Stimulated activated naive CD8-positive, alpha-beta T cell treated with anti-CD3 and anti-CD28 coated beads, Interleukin-15, Interleukin-2, amounts not matched to agents 100 ng/mL and 50 ng/mL, for 24 hours (primary cell): ENCODE measurements at regions not wholly inside any gene's neighbourhood (a gene's known extent, or its start where the extent isn't known, plus 50 kb on each side); places are given as distances from the start of the nearest gene placed in this dataset.

Experiments
- H3K27ac Mint-ChIP-seq: one replicate; pipeline ENCODE4 v1.8.0; 2021; ENCODE audit warnings: mild to moderate bottlenecking, mixed read lengths
- H3K27me3 Mint-ChIP-seq: one replicate; pipeline ENCODE4 v1.8.0; 2021; ENCODE audit warnings: mixed read lengths
- H3K36me3 Mint-ChIP-seq: one replicate; pipeline ENCODE4 v1.8.0; 2021; ENCODE audit warnings: low read depth, mixed read lengths
- H3K4me1 Mint-ChIP-seq: one replicate; pipeline ENCODE4 v1.8.0; 2021; ENCODE audit warnings: low read depth, mixed read lengths
- H3K4me3 Mint-ChIP-seq: one replicate; pipeline ENCODE4 v1.8.0; 2021; ENCODE audit warnings: mild to moderate bottlenecking, mixed read lengths
- H3K9me3 Mint-ChIP-seq: one replicate; pipeline ENCODE4 v1.8.0; 2021; ENCODE audit warnings: mixed read lengths

DNA sequence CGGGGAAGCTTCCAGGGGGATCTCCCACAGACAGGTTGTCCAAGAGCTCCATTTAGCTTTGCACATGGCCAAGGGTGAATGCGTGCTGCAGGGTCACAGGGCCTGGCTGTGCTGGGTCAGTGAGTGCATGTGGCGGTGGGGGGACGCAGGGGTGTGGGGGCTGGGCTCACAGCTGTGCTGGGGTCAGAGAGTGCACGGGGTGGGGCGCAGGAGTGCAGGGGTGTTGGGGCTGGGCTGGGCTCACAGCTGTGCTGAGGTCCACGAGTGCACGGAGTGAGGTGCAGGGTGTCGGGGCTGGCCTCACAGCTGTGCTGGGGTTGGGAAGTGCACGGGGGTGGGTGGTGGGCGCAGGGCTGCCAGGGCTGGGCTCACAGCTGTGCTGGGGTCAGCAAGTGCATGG lies 557.7 kb downstream of the BRD1 start:
- Mint-ChIP-seq H3K27me3 (peaks cover 30% of the 10 kb centered on the region), H3K36me3 (no peaks in the 10 kb centered on the region), H3K27ac (no peak overlapping the region), H3K9me3 (no peaks in the 10 kb centered on the region), H3K4me1 (no peaks in the 10 kb centered on the region), H3K4me3 (no peak overlapping the region)

DNA sequence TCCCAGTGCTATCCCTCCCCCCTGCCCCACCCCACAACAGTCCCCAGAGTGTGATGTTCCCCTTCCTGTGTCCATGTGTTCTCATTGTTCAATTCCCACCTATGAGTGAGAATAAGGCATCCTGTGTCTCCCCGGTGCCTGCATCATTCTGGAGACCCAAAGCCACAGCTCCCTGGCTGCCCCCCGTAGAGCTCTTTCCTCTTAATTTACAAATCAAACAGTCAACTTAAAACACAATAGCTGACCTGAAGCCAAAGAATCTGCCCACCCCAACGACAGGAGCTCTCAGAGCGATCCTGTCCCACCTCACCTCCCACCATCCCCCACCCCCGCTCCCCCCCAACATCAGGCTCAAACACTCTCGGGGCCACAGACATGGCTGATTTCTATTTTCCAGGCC lies 558.3 kb downstream of the BRD1 start:
- H3K27ac Mint-ChIP-seq: no peak overlapping the region
- H3K27me3 Mint-ChIP-seq: peaks cover 33% of the 10 kb centered on the region
- H3K9me3 Mint-ChIP-seq: no peaks in the 10 kb centered on the region
- H3K4me1 Mint-ChIP-seq: no peaks in the 10 kb centered on the region
- H3K36me3 Mint-ChIP-seq: no peaks in the 10 kb centered on the region
- no peak overlapping the region for H3K4me3 Mint-ChIP-seq

DNA sequence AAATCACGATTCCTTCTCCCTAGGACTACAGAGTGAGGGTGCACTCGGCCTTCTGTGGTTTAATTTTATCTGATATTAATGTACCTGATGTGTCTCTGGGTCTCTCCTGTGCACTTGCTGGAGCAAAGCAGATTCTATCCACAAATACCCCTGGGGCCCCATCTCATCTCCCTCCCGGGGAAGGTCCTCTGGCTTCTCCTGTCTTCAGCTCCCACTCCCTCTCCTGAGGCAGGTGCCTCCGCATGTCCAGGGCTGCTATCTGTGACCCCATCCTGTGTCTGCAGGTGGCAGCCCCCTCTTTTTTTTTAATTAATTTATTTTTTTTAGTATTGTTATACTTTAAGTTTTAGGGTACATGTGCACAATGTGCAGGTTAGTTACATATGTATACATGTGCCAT lies 558.7 kb downstream of the BRD1 start:
- Mint-ChIP-seq H3K36me3 (no peaks in the 10 kb centered on the region), H3K9me3 (no peaks in the 10 kb centered on the region), H3K27ac (no peak overlapping the region), H3K4me3 (no peak overlapping the region), H3K4me1 (no peaks in the 10 kb centered on the region), H3K27me3 (peaks cover 34% of the 10 kb centered on the region)

DNA sequence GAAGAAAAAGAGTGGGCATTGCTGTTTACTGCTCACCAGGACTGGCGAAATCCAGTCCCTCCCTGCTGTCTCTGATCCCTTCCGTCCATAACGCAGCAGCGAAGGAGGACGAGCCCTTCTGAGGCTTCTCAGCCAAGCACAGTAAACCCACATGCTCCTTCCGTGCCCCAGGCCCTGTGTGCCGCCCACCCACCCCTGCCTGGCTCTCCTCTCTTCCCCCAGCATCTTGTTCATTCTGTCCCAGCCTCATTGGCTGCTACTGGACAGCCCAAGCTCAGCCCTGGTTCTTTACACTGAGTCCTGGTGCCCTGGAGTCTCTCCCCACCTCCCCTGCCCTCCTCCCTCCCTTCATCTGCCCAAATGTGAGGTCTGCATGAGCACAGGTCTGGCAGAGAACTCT lies 559.7 kb downstream of the BRD1 start:
- no peaks in the 10 kb centered on the region for H3K36me3 Mint-ChIP-seq
- no peaks in the 10 kb centered on the region for H3K9me3 Mint-ChIP-seq
- no peak overlapping the region for H3K4me3 Mint-ChIP-seq
- no peaks in the 10 kb centered on the region for H3K4me1 Mint-ChIP-seq
- H3K27ac Mint-ChIP-seq: no peak overlapping the region
- H3K27me3 Mint-ChIP-seq: peaks cover 34% of the 10 kb centered on the region

DNA sequence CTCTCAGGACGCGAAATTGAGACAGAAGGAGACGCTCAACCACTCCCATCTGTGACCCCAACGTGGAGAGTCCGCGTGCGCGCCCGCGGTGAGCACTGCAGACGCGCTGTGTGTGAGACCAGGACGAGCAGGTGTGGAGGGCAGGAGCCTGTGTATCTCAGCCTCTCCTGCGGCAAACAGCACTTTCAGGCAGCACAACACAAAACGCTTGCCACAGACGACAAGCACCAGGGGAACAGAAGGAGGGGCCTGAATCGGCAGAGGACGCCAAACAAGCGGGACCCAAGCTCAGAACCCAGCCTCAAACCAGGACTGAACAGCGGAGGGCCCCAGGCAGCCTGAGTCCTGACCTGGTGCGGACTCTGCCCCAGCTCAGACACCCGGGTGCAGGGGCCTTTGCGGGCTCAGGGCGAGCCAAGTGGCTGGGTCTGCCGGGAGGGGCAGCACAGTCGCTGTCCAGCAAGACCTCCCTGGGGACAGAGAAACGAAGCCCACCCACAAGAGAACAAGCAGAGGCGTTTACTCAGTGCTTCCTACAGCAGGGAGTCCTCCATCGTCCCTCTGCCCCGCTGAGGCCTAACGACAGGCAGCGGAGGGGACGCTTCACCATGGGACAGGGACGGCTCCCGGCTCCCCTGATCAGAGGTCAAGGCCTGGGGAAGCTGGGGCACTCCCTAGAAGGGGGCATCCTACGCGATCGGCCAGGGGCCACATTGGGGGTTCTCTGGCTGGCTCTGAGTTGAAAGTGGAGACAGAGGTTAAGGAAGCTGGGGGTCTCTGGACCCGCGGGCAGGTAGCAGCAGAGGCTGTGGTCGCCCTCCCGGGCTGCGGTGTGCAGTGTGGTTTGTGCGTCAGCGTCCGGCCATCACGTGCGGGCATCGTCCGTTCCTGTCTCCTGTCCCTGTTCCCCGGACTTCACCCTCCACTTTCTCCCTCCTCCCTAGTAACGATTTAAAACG lies 560.8 kb downstream of the BRD1 start:
- Mint-ChIP-seq H3K27ac (no peak overlapping the region), H3K4me1 (no peaks in the 10 kb centered on the region), H3K4me3 (no peak overlapping the region), H3K36me3 (no peaks in the 10 kb centered on the region), H3K27me3 (peaks cover 30% of the 10 kb centered on the region), H3K9me3 (no peaks in the 10 kb centered on the region)

DNA sequence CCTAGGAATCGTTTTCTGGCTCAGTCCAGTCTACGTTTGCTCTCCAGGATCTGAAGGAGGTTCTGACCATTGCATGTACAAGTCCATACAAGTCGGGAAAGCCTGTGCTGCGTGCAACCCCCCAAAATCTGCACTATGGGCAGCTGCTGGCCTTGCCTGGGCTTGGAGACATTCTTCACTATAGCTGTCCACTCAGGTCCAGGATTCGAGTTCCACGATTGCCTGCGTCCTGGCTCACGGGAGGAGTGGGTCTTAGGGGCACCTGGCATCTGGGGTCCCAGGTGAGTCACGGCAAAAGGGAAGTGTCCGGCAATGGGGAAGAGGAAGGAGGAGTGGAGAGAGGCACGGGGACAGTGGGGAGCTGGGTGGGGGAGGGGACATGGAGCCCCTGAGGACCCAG lies 563.0 kb downstream of the BRD1 start:
- peaks cover 23% of the 10 kb centered on the region for H3K27me3 Mint-ChIP-seq
- H3K9me3 Mint-ChIP-seq: no peaks in the 10 kb centered on the region
- H3K27ac Mint-ChIP-seq: no peak overlapping the region
- no peak overlapping the region for H3K4me3 Mint-ChIP-seq
- no peaks in the 10 kb centered on the region for H3K4me1 Mint-ChIP-seq
- H3K36me3 Mint-ChIP-seq: no peaks in the 10 kb centered on the region

DNA sequence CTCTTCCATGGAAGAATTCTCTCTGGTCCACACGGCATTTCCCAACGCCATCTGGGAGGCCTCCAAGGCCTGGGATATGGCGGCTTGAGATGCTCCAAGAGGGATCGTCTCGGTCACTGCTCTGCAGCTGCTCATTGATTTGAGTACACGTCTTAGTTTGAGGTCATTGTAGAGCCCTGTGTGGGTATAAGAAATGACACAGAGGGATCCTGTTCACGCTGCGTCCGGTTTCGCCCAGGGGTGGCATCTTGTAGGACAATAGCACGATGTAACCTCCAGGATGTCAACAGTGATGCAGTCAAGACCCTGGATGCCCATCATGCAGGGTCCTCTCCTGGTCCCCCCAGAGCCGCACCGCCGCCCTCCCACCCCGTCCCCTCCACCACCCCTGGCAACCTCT lies 564.6 kb downstream of the BRD1 start:
- no peaks in the 10 kb centered on the region for H3K36me3 Mint-ChIP-seq
- no peaks in the 10 kb centered on the region for H3K4me1 Mint-ChIP-seq
- peaks cover 9% of the 10 kb centered on the region for H3K27me3 Mint-ChIP-seq
- no peaks in the 10 kb centered on the region for H3K9me3 Mint-ChIP-seq
- no peak overlapping the region for H3K4me3 Mint-ChIP-seq
- no peak overlapping the region for H3K27ac Mint-ChIP-seq

DNA sequence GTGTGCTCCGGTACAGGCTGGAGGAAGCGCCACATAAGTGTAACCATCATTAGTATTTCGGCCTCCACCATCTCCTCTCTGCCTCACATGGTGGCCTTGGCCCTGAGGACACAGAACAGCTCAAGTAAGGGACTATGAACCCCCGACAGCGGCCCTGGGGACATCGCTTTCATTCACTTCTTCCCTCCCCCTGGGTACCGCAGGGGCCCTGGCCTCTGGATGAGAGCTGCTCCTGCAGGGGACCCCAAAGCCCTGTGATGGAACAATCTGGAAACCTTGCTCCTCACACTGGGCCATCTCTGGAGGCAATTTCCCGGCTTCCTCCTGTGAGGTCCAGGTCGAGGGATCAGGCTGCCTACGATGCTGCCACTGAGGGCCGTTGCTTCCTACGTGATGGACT lies 565.5 kb downstream of the BRD1 start:
- Mint-ChIP-seq H3K4me1 (no peaks in the 10 kb centered on the region), H3K9me3 (no peaks in the 10 kb centered on the region), H3K27ac (no peak overlapping the region), H3K27me3 (peaks cover 4% of the 10 kb centered on the region), H3K36me3 (no peaks in the 10 kb centered on the region), H3K4me3 (no peak overlapping the region)

DNA sequence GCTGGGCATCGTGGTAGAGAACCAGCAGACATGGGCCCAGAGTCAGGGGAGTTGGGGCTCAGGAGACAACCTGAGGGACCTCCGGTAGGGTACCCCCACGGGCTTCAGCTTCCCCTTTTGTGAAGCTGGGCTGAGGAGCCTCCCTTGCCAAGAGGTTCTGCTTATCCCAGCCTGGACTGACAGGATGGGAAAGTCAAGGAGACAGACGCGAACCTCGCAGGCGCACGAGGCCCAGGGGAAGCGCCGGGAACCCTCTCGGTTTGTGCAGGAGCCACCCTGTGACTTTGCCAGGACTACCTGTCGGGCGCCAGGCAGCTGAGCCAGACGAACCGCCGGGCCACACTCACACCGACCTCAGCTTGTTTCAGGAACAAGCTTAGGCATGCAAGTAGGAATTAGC lies 566.1 kb downstream of the BRD1 start:
- H3K4me1 Mint-ChIP-seq: no peaks in the 10 kb centered on the region
- peaks cover 4% of the 10 kb centered on the region for H3K27me3 Mint-ChIP-seq

DNA sequence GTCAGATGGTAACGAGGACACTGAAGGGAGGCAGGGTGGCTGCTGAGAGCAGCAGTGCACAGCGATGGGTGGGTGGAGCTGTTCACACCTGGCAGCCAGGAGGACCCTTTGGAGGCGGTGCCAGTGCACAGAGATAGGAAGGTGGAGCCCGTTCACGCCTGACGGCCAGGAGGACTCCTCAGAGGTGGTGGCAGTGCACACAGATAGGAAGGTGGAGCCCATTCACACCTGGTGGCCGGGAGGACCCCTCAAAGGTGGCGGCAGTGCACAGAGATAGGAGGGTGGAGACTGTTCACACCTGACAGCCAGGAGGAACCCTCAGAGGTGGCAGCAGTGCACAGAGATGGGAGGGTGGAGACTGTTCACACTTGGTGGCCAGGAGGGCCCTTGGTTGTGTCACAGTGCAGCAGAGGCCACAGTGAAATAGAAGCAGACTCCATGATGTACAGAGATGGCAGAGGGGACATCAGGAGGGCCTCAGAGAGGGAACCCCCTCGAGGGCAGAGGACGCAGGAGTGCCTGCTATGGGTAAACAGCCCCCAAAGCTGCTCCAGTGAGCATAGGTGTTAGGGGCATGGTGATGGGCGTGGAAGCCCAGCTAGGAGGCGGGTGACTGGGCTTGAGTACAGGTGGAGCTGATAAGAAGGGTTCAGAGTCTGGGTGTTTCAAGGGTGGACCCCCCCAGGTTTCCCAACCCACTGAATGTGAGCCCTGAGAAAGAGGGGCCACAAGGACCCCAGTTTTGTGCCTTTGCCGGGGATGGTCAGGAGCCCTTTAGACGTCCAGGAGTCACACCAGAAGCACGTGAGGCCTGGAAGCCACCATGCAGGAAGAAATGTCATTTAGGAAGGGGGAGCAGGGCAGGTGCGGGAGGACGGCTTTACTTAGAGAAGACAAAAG lies 566.7 kb downstream of the BRD1 start:
- no peaks in the 10 kb centered on the region for H3K9me3 Mint-ChIP-seq
- H3K36me3 Mint-ChIP-seq: no peaks in the 10 kb centered on the region
- H3K4me3 Mint-ChIP-seq: no peak overlapping the region
- H3K27me3 Mint-ChIP-seq: peaks cover 9% of the 10 kb centered on the region
- no peaks in the 10 kb centered on the region for H3K4me1 Mint-ChIP-seq
- no peak overlapping the region for H3K27ac Mint-ChIP-seq

More for the DNA sequence above, 566.1 kb downstream of the BRD1 start:
- Mint-ChIP-seq H3K27ac (no peak overlapping the region), H3K4me3 (no peak overlapping the region), H3K9me3 (no peaks in the 10 kb centered on the region), H3K36me3 (no peaks in the 10 kb centered on the region)

DNA sequence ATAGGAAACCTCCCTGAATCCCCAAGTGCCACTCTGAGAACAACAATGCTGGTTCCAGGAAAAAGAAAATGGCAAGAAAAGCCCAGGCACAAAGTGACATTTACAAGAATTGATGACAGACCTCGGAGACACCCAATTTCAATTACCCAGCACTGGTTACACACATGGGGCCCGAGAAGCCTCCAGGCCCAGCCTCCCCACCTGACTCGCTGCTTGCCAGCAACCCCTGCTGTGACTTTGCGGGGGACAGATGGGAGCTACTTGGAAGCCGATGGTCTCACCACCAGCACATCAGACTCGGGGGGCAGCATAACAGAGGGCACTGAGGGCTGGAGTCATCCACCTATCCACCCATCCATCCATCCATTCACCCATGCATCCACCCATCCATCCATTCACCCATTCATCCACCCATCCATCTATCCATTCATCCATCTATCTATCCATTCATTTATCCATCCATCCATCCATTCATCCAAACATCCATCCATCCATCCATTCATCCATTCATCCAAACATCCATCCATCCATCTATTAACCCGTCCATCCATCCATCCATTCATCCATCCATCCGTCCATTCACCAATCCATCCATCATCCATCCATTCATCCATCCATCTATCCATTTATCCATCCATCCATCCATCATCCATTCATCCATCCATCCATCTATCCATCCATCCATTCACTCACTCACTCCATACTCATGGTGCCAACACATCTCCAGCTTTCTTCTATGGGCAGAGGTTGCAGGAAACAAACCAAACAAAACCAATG lies 567.6 kb downstream of the BRD1 start:
- no peak overlapping the region for H3K4me3 Mint-ChIP-seq
- no peaks in the 10 kb centered on the region for H3K4me1 Mint-ChIP-seq
- no peaks in the 10 kb centered on the region for H3K36me3 Mint-ChIP-seq
- no peaks in the 10 kb centered on the region for H3K9me3 Mint-ChIP-seq
- H3K27ac Mint-ChIP-seq: no peak overlapping the region
- peaks cover 11% of the 10 kb centered on the region for H3K27me3 Mint-ChIP-seq

DNA sequence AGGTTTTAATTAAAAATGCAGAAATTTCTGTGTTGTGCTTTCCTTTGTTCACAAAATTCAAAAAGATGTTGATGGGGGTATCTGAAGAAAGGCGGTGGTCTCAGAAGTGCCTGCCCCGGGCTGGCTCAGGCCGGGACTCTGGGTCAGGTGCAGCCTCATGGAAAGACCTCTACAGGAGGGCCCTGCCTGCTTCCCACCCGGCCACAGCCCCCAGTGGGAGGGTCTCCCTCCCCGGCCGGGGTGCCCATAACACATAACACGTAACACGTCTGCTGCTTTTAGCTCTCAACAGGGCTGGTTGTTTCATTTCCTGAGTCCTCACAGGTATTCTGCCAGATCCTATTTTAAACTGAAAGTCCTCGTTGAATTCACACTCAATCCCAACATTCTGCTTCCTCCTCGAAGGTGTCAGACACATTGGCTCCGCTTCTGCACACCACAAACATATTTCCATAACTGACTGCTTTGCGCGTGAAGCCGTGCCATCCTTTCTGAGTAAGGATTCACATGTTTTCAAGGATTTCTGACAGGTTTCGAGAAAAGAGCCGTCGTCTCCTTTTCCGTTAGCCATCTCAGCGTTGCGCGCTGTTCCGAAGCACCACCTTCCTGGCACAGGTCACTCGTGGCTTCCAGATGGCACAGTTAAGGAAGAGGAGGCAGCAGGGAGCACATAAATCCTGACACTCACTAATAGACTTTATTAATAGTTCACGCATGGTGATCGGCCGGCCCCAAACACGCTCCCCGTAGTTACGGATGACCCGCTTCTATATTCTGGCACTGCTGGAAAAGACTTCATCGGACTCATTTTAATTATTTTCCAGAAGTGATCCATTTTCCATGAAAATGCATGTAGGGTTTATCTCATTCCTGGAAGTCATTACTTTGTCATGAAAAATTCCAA lies 569.3 kb downstream of the BRD1 start:
- Mint-ChIP-seq H3K4me3 (no peak overlapping the region), H3K9me3 (no peaks in the 10 kb centered on the region)

DNA sequence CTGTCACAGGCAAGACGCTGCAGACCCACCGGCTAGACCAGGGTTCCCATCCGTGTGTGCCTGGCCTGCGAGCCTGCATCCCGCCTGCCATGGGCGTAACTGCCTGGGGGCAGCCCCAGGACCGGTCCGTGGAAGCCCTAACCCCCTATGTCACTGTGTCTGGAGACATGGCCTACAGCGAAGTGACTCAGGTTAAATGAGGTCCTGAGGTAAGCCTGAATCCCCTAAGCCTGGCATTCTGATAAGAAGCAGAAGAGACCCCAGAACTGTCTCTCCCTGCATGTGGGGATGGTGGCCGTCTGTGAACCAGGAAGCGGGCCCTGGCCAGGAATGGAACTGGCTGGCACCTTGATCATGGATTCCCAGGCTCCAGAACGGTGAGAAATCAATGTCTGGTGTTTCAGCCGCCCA lies 570.1 kb downstream of the BRD1 start:
- no peaks in the 10 kb centered on the region for H3K36me3 Mint-ChIP-seq
- H3K27me3 Mint-ChIP-seq: peaks cover 13% of the 10 kb centered on the region
- H3K9me3 Mint-ChIP-seq: no peaks in the 10 kb centered on the region
- H3K4me1 Mint-ChIP-seq: no peaks in the 10 kb centered on the region
- no peak overlapping the region for H3K27ac Mint-ChIP-seq
- no peak overlapping the region for H3K4me3 Mint-ChIP-seq

More for the DNA sequence above, 569.3 kb downstream of the BRD1 start:
- H3K4me1 Mint-ChIP-seq: no peaks in the 10 kb centered on the region
- H3K36me3 Mint-ChIP-seq: no peaks in the 10 kb centered on the region
- peaks cover 13% of the 10 kb centered on the region for H3K27me3 Mint-ChIP-seq
- no peak overlapping the region for H3K27ac Mint-ChIP-seq
